ENCODE measurements at regions not wholly inside any gene's neighbourhood (a gene's known extent, or its start where the extent isn't known, plus 50 kb on each side); places are given as distances from the start of the nearest gene placed in this dataset.

DNA sequence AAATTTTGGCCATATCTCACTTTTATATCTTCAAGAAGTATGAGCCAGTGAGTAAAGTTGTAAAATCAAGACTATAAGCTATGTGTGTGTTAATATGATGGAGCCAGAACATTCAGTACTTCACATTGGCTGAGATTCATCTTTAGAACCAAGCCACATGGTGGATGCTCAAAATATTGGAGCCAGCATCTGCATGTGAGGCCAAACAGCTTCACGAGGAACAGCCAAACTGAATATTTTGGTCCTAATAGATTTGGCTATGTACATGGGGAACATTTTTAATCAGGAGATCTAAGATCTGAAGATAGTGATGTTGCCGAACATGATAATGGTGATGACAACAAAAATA, 1089.8 kb downstream of the TUSC7 start:
- no CpG with 5 or more reads among the region's 2 CpGs for WGBS (ENCODE audit: extremely low coverage, insufficient coverage, low lambda C conversion rate)
- H3K27me3 ChIP-seq (ENCODE audit: insufficient read depth, low read length, poor library complexity): no peaks in the 10 kb centered on the region
- no peak overlapping the region for H2BK5ac ChIP-seq (ENCODE audit: low read length)
- H4K8ac ChIP-seq (ENCODE audit: low read depth, low read length): no peak overlapping the region
- no peak overlapping the region for H3K4me2 ChIP-seq (ENCODE audit: low read length)
- no peak overlapping the region for H4K5ac ChIP-seq (ENCODE audit: low read length)
- DNase-seq: no peak
- no peak overlapping the region for H3K4me3 ChIP-seq (ENCODE audit: low read length)
- H3K4me1 ChIP-seq (ENCODE audit: control insufficient read depth, low read depth, low read length): no peaks in the 10 kb centered on the region
- no peaks in the 10 kb centered on the region for H3K36me3 ChIP-seq (ENCODE audit: control insufficient read depth, insufficient read depth, low read length)
- H3K18ac ChIP-seq (ENCODE audit: low read length): no peak overlapping the region
- H2BK120ac ChIP-seq (ENCODE audit: low read depth, low read length): no peak overlapping the region
- H3K4ac ChIP-seq (ENCODE audit: low read depth, low read length): no peak overlapping the region
- no peaks in the 10 kb centered on the region for H3K79me1 ChIP-seq (ENCODE audit: low read length)
- no peak overlapping the region for H3K56ac ChIP-seq (ENCODE audit: low read length)
- H3K23ac ChIP-seq (ENCODE audit: low read length): no peak overlapping the region
- H3K9ac ChIP-seq (ENCODE audit: low read length): no peak overlapping the region
- H2BK15ac ChIP-seq (replicated peaks; ENCODE audit: low read depth): no peak overlapping the region
- H3K27ac ChIP-seq (ENCODE audit: low read depth, low read length): no peak overlapping the region
- no peaks in the 10 kb centered on the region for H3K79me2 ChIP-seq (ENCODE audit: control insufficient read depth, insufficient read depth, low read length)
- no peak overlapping the region for H2AK5ac ChIP-seq (ENCODE audit: low read length)

DNA sequence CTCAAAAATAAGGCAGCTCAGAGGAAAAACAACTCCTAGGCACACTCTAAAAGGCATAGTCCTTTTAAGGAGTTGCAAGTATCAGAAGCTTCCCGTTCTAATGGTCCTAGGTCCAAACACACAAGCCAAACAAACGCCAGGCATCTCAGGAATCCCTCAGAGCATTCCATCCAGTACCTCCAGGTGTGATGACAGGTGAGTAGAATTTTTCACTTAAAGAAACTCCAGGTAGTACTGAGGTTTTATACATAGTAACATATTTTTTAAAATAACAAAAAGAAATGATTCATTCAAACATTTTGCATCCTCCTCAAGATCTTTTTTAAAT, 1092.3 kb downstream of the TUSC7 start:
- no peak overlapping the region for H3K4me3 ChIP-seq (ENCODE audit: low read length)
- no peaks in the 10 kb centered on the region for H3K4me1 ChIP-seq (ENCODE audit: control insufficient read depth, low read depth, low read length)
- H3K27ac ChIP-seq (ENCODE audit: low read depth, low read length): no peak overlapping the region
- no peak overlapping the region for H2BK15ac ChIP-seq (replicated peaks; ENCODE audit: low read depth)
- no peak overlapping the region for H3K9ac ChIP-seq (ENCODE audit: low read length)
- H3K56ac ChIP-seq (ENCODE audit: low read length): no peak overlapping the region
- no peak overlapping the region for H2BK5ac ChIP-seq (ENCODE audit: low read length)
- H3K23ac ChIP-seq (ENCODE audit: low read length): no peak overlapping the region
- no CpG with 5 or more reads among the region's 2 CpGs for WGBS (ENCODE audit: extremely low coverage, insufficient coverage, low lambda C conversion rate)
- no peak overlapping the region for H2AK5ac ChIP-seq (ENCODE audit: low read length)
- no peak overlapping the region for H3K4ac ChIP-seq (ENCODE audit: low read depth, low read length)
- H3K27me3 ChIP-seq (ENCODE audit: insufficient read depth, low read length, poor library complexity): no peaks in the 10 kb centered on the region
- no peak overlapping the region for H3K18ac ChIP-seq (ENCODE audit: low read length)
- no peaks in the 10 kb centered on the region for H3K36me3 ChIP-seq (ENCODE audit: control insufficient read depth, insufficient read depth, low read length)
- no peak overlapping the region for H4K8ac ChIP-seq (ENCODE audit: low read depth, low read length)
- H4K5ac ChIP-seq (ENCODE audit: low read length): no peak overlapping the region
- no peak overlapping the region for H2BK120ac ChIP-seq (ENCODE audit: low read depth, low read length)
- no peaks in the 10 kb centered on the region for H3K79me2 ChIP-seq (ENCODE audit: control insufficient read depth, insufficient read depth, low read length)
- no peaks in the 10 kb centered on the region for H3K79me1 ChIP-seq (ENCODE audit: low read length)
- no peak overlapping the region for H3K4me2 ChIP-seq (ENCODE audit: low read length)
- peak; percentile 90 for DNase-seq

DNA sequence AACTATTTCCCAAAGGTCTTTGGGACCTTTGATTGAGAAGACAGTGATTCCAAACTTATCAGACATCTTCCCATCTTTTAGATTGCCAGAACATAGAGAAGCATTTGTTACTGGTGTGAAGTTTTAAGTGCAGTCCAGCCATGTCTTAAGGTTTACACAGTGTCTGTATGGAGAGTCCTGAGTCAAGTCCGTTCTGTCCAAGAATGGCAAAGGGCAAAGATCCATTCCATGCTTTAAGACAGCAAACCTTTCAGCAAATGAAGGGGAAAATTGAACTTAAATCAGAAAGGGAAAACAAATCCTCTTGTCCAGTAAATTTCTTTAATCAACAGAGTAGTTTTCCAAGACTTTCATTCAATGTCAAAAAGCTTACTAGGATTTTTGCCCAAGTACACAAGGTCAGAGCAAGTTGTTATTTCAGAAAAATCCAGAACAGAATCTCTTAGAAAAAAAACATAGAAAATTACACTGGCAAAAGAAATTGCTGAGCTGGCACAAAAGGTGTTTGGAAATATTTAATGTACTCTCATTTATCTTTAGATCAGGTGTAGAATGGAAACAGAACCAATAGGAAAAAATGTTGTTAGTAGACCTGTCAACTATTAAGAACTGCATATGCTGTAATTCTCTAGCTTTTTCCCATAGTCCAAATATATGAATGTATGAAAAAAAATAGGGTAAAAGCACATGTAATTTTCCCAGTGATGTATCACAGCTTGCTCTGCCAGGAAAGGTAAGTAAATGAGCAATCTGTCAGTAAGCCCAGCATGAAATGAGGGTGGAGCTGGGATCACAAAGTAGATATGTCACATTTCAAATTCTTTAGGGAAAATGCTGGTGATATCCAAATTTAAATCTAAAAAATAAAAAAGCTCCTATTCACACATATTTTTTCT, 1099.9 kb downstream of the TUSC7 start:
- WGBS (ENCODE audit: extremely low coverage, insufficient coverage, low lambda C conversion rate): no CpG with 5 or more reads among the region's 1 CpG
- Histone ChIP-seq H3K79me1 (ENCODE audit: low read length) (no peaks in the 10 kb centered on the region), H3K36me3 (ENCODE audit: control insufficient read depth, insufficient read depth, low read length) (no peaks in the 10 kb centered on the region), H4K8ac (ENCODE audit: low read depth, low read length) (no peak overlapping the region), H3K56ac (ENCODE audit: low read length) (no peak overlapping the region), H2BK5ac (ENCODE audit: low read length) (no peak overlapping the region), H3K27me3 (ENCODE audit: insufficient read depth, low read length, poor library complexity) (no peaks in the 10 kb centered on the region), H2AK5ac (ENCODE audit: low read length) (no peak overlapping the region), H3K18ac (ENCODE audit: low read length) (no peak overlapping the region), H3K27ac (ENCODE audit: low read depth, low read length) (no peak overlapping the region), H3K4me2 (ENCODE audit: low read length) (no peak overlapping the region), H3K23ac (ENCODE audit: low read length) (no peak overlapping the region), H3K4me3 (ENCODE audit: low read length) (no peak overlapping the region), H3K4me1 (ENCODE audit: control insufficient read depth, low read depth, low read length) (no peaks in the 10 kb centered on the region), H2BK15ac (replicated peaks; ENCODE audit: low read depth) (no peak overlapping the region), H4K5ac (ENCODE audit: low read length) (no peak overlapping the region), H2BK120ac (ENCODE audit: low read depth, low read length) (no peak overlapping the region), H3K4ac (ENCODE audit: low read depth, low read length) (no peak overlapping the region), H3K9ac (ENCODE audit: low read length) (no peak overlapping the region), H3K79me2 (ENCODE audit: control insufficient read depth, insufficient read depth, low read length) (no peaks in the 10 kb centered on the region)
- DNase-seq: no peak

DNA sequence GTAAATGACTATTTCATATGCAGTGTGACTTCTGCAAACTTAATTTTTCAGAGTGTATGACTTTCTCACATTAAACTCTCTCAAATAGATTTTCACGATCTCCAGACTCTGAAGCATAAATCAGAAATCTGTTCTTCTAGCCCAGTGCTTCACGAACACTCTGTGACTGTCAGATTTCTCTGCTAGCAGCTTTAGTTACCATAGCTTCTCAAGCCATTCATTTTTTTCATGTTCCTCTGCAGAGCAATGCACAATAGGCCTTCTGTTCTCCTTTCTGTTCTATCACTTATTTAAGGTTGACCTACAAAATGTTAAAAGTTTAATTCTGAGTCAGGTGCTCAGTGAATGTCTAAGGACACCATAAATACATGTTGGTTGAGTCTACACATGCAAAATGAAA, 1102.2 kb downstream of the TUSC7 start:
- H3K4me3 ChIP-seq (ENCODE audit: low read length): no peak overlapping the region
- no peaks in the 10 kb centered on the region for H3K79me1 ChIP-seq (ENCODE audit: low read length)
- no peak overlapping the region for H2AK5ac ChIP-seq (ENCODE audit: low read length)
- no peak overlapping the region for H4K5ac ChIP-seq (ENCODE audit: low read length)
- no peak for DNase-seq
- H4K8ac ChIP-seq (ENCODE audit: low read depth, low read length): no peak overlapping the region
- no peak overlapping the region for H3K27ac ChIP-seq (ENCODE audit: low read depth, low read length)
- no peaks in the 10 kb centered on the region for H3K4me1 ChIP-seq (ENCODE audit: control insufficient read depth, low read depth, low read length)
- H2BK120ac ChIP-seq (ENCODE audit: low read depth, low read length): no peak overlapping the region
- H3K4ac ChIP-seq (ENCODE audit: low read depth, low read length): no peak overlapping the region
- H3K4me2 ChIP-seq (ENCODE audit: low read length): no peak overlapping the region
- H3K9ac ChIP-seq (ENCODE audit: low read length): no peak overlapping the region
- H2BK15ac ChIP-seq (replicated peaks; ENCODE audit: low read depth): no peak overlapping the region
- no peak overlapping the region for H3K18ac ChIP-seq (ENCODE audit: low read length)
- no peaks in the 10 kb centered on the region for H3K27me3 ChIP-seq (ENCODE audit: insufficient read depth, low read length, poor library complexity)
- H2BK5ac ChIP-seq (ENCODE audit: low read length): no peak overlapping the region
- H3K36me3 ChIP-seq (ENCODE audit: control insufficient read depth, insufficient read depth, low read length): no peaks in the 10 kb centered on the region
- H3K23ac ChIP-seq (ENCODE audit: low read length): no peak overlapping the region
- no peak overlapping the region for H3K56ac ChIP-seq (ENCODE audit: low read length)
- WGBS (ENCODE audit: extremely low coverage, insufficient coverage, low lambda C conversion rate): no CpG with 5 or more reads among the region's 2 CpGs
- H3K79me2 ChIP-seq (ENCODE audit: control insufficient read depth, insufficient read depth, low read length): no peaks in the 10 kb centered on the region

DNA sequence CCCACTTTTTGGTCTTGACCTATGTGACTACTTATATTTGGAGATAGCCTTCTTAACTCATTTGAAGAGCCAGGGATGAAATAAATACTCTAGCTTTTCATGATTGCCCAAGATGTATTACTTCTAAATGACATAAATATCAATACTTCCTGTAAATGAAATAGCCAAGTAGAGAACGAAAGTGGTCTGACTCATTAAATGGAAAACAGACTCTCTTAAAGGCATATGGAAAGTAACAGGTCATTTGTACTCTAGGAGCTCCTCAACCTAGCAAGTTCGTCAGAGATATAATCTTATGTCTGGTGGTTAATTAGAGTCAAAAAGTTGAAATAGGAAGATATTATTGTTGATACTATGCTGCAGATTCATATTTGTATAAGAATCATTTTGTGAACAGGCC, 1105.4 kb downstream of the TUSC7 start:
- WGBS (ENCODE audit: extremely low coverage, insufficient coverage, low lambda C conversion rate): no CpG with 5 or more reads among the region's 2 CpGs
- H3K23ac ChIP-seq (ENCODE audit: low read length): no peak overlapping the region
- H3K36me3 ChIP-seq (ENCODE audit: control insufficient read depth, insufficient read depth, low read length): no peaks in the 10 kb centered on the region
- H3K4me1 ChIP-seq (ENCODE audit: control insufficient read depth, low read depth, low read length): no peaks in the 10 kb centered on the region
- H3K4me2 ChIP-seq (ENCODE audit: low read length): no peak overlapping the region
- no peak overlapping the region for H3K9ac ChIP-seq (ENCODE audit: low read length)
- no peak overlapping the region for H2BK15ac ChIP-seq (replicated peaks; ENCODE audit: low read depth)
- no peak overlapping the region for H3K27ac ChIP-seq (ENCODE audit: low read depth, low read length)
- no peak overlapping the region for H2AK5ac ChIP-seq (ENCODE audit: low read length)
- H2BK5ac ChIP-seq (ENCODE audit: low read length): no peak overlapping the region
- no peaks in the 10 kb centered on the region for H3K27me3 ChIP-seq (ENCODE audit: insufficient read depth, low read length, poor library complexity)
- H3K56ac ChIP-seq (ENCODE audit: low read length): no peak overlapping the region
- H3K18ac ChIP-seq (ENCODE audit: low read length): no peak overlapping the region
- no peaks in the 10 kb centered on the region for H3K79me2 ChIP-seq (ENCODE audit: control insufficient read depth, insufficient read depth, low read length)
- H2BK120ac ChIP-seq (ENCODE audit: low read depth, low read length): no peak overlapping the region
- H3K79me1 ChIP-seq (ENCODE audit: low read length): no peaks in the 10 kb centered on the region
- H4K5ac ChIP-seq (ENCODE audit: low read length): no peak overlapping the region
- no peak overlapping the region for H3K4me3 ChIP-seq (ENCODE audit: low read length)
- H3K4ac ChIP-seq (ENCODE audit: low read depth, low read length): no peak overlapping the region
- DNase-seq: no peak
- no peak overlapping the region for H4K8ac ChIP-seq (ENCODE audit: low read depth, low read length)

DNA sequence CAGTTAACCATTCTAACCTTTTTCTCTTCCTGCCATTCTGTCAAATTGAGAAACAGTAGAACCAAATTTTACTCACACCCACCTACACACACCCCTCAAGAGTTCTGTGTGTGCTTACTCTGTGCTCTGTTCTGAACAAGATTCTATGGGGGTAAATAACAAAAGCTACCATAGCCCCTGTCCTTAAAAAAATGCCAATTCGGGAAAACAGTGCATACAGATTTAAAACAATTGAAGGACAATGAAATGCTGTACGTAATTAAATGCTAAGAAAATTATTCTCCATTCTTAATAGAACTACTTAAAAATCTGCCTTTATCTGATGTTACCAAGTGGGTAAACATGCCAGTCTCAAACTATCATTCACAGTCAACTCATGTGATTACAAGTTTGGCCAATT, 1107.5 kb downstream of the TUSC7 start:
- Histone ChIP-seq H3K79me1 (ENCODE audit: low read length) (no peaks in the 10 kb centered on the region), H4K5ac (ENCODE audit: low read length) (no peak overlapping the region), H3K4me2 (ENCODE audit: low read length) (no peak overlapping the region), H3K4ac (ENCODE audit: low read depth, low read length) (no peak overlapping the region), H3K36me3 (ENCODE audit: control insufficient read depth, insufficient read depth, low read length) (no peaks in the 10 kb centered on the region), H4K8ac (ENCODE audit: low read depth, low read length) (no peak overlapping the region), H2BK15ac (replicated peaks; ENCODE audit: low read depth) (no peak overlapping the region), H3K9ac (ENCODE audit: low read length) (no peak overlapping the region), H3K23ac (ENCODE audit: low read length) (no peak overlapping the region), H3K79me2 (ENCODE audit: control insufficient read depth, insufficient read depth, low read length) (no peaks in the 10 kb centered on the region), H2AK5ac (ENCODE audit: low read length) (no peak overlapping the region), H2BK120ac (ENCODE audit: low read depth, low read length) (no peak overlapping the region), H3K56ac (ENCODE audit: low read length) (no peak overlapping the region), H3K4me3 (ENCODE audit: low read length) (no peak overlapping the region), H3K18ac (ENCODE audit: low read length) (no peak overlapping the region), H3K4me1 (ENCODE audit: control insufficient read depth, low read depth, low read length) (peaks cover 2% of the 10 kb centered on the region), H2BK5ac (ENCODE audit: low read length) (no peak overlapping the region), H3K27me3 (ENCODE audit: insufficient read depth, low read length, poor library complexity) (no peaks in the 10 kb centered on the region), H3K27ac (ENCODE audit: low read depth, low read length) (no peak overlapping the region)
- WGBS (ENCODE audit: extremely low coverage, insufficient coverage, low lambda C conversion rate): no CpG with 5 or more reads among the region's 2 CpGs
- DNase-seq: no peak

Data from mesendoderm (in vitro differentiated cells).